SK-N-SH (cell line): ENCODE measurements at regions not wholly inside any gene's neighbourhood (a gene's known extent, or its start where the extent isn't known, plus 50 kb on each side); places are given as distances from the start of the nearest gene placed in this dataset.

Experiments
- CHD2 ChIP-seq: fragments of 150-350 bp; IDR thresholded peaks from 2 replicates; pipeline ENCODE4 v1.6.1; 2018; ENCODE audit warnings: low read length; ENCODE audit not compliant: partially characterized antibody
- CTCF ChIP-seq: fragments of 200-600 bp; sonication (generic); IDR thresholded peaks from 2 replicates; pipeline ENCODE4 v1.6.1; 2017; ENCODE audit warnings: antibody characterized with exemption, mild to moderate bottlenecking, moderate library complexity
- EP300 ChIP-seq, 2 experiments: IDR thresholded peaks; 2 replicates each; pipeline versions ENCODE4 v1.4.0 to v1.6.1; 2012; ENCODE audit warnings: borderline replicate concordance in 1 of 2, low read depth in 1 of 2, low read length in 1 of 2
- GABPA ChIP-seq: IDR thresholded peaks from 2 replicates; pipeline ENCODE4 v1.4.0; 2012; ENCODE audit warnings: low read depth, mild to moderate bottlenecking
- POLR2AphosphoS5 ChIP-seq: IDR thresholded peaks from 2 replicates; pipeline ENCODE4 v1.6.1; 2012; ENCODE audit warnings: low read depth, low read length
- YY1 ChIP-seq: IDR thresholded peaks from 2 replicates; pipeline ENCODE4 v1.4.0; 2012; ENCODE audit warnings: low read depth, mild to moderate bottlenecking

GRCh38 chr9:82490019-82490499 is 501.5 kb downstream of the SPATA31D1 start:
- TF ChIP-seq GABPA (no peak), CTCF (no peak), EP300 (IDR thresholded peaks at IDR 0.05; ENCODE audit: borderline replicate concordance in 1 of 2, low read depth in 1 of 2, low read length in 1 of 2) (no peak), YY1 (no peak), CHD2 (no peak), POLR2AphosphoS5 (no peak)
